Brain microvascular endothelial cell (primary cell): ENCODE measurements at regions not wholly inside any gene's neighbourhood (a gene's known extent, or its start where the extent isn't known, plus 50 kb on each side); places are given as distances from the start of the nearest gene placed in this dataset.
A peak's percentile ranks its signal among the peaks of the same experiment; 100 is the strongest.

ENCODE experiments used
- DNase-seq: peaks from one replicate; pipeline ENCODE4 v3.0.0-alpha.2; 2020
- H3K27ac ChIP-seq: fragments of 250-450 bp; sonication (Bioruptor Pico); 2 replicates; pipeline ENCODE4 v1.5.1; 2020; ENCODE audit warnings: mild to moderate bottlenecking, moderate library complexity
- H3K27me3 ChIP-seq: fragments of 250-450 bp; sonication (Bioruptor Pico); replicated peaks from 2 replicates; pipeline ENCODE4 v1.5.1; 2020; ENCODE audit warnings: mild to moderate bottlenecking
- H3K36me3 ChIP-seq: fragments of 250-450 bp; sonication (Bioruptor Pico); replicated peaks from 2 replicates; pipeline ENCODE4 v1.5.1; 2020; ENCODE audit warnings: mild to moderate bottlenecking
- H3K4me3 ChIP-seq: 2 replicates; pipeline ENCODE4 v1.5.1; 2011; ENCODE audit warnings: low read depth, mild to moderate bottlenecking, control low read depth, low read length, moderate library complexity
- CTCF ChIP-seq: IDR thresholded peaks from 2 replicates; pipeline ENCODE4 v1.5.1; 2011; ENCODE audit warnings: low read depth, mild to moderate bottlenecking, moderate library complexity, low read length, control low read depth, inconsistent platforms; ENCODE audit errors: missing control alignments
- in situ Hi-C: cut with HindIII; loops from 2 replicates; pipeline ENCODE4 v1.10.0; 2017; ENCODE audit warnings: low sequenced_read_pairs, low pct_ligation_motif_present

- DNase-seq = peak; percentile 31
These were observed 93.7 kb upstream of the EEA1 start for GRCh38 chr12:93022603-93023340.

GRCh38 chr12:93025145-93026103 is 96.3 kb upstream of the EEA1 start:
- in situ Hi-C loops = no loop called here
- peak; percentile 66 for DNase-seq

More at GRCh38 chr12:93022603-93023340, 93.7 kb upstream of the EEA1 start:
- no peak for TF ChIP-seq CTCF
- in situ Hi-C loops = loop anchor here (25.0 kb wide), 1 partner anchor 365 kb away; the partner anchor contains the start of gene NUDT4
- Histone ChIP-seq H3K27ac (no peak overlapping the region), H3K4me3 (no peak overlapping the region), H3K27me3 (no peaks in the 10 kb centered on the region), H3K36me3 (no peaks in the 10 kb centered on the region)

GRCh38 chr12:93027041-93027440 is 97.9 kb upstream of the EEA1 start:
- Histone ChIP-seq H3K27ac (no peak overlapping the region), H3K4me3 (no peak overlapping the region), H3K27me3 (no peaks in the 10 kb centered on the region), H3K36me3 (no peaks in the 10 kb centered on the region)
- no peak for TF ChIP-seq CTCF
- no peak for DNase-seq
- in situ Hi-C loops = no loop called here

More at GRCh38 chr12:93025145-93026103, 96.3 kb upstream of the EEA1 start:
- peak; percentile 60 for TF ChIP-seq CTCF
- H3K27me3 ChIP-seq = no peaks in the 10 kb centered on the region
- no peaks in the 10 kb centered on the region for H3K36me3 ChIP-seq
- H3K27ac ChIP-seq = no peak overlapping the region
- H3K4me3 ChIP-seq = no peak overlapping the region

- no peak for TF ChIP-seq CTCF
- in situ Hi-C loops = no loop called here
- no peak overlapping the region for H3K27ac ChIP-seq
- no peak for DNase-seq
- no peak overlapping the region for H3K4me3 ChIP-seq
- H3K36me3 ChIP-seq = no peaks in the 10 kb centered on the region
- H3K27me3 ChIP-seq = no peaks in the 10 kb centered on the region
These were observed 100.0 kb upstream of the EEA1 start for GRCh38 chr12:93029091-93029490.

- no peaks in the 10 kb centered on the region for H3K36me3 ChIP-seq
- DNase-seq = no peak
- no peak overlapping the region for H3K4me3 ChIP-seq
- H3K27me3 ChIP-seq = no peaks in the 10 kb centered on the region
- H3K27ac ChIP-seq = no peak overlapping the region
- TF ChIP-seq CTCF = no peak
- in situ Hi-C loops = no loop called here
These were observed 101.9 kb upstream of the EEA1 start for GRCh38 chr12:93031028-93031427.
